LNCaP clone FGC (cell line): ENCODE measurements at regions not wholly inside any gene's neighbourhood (a gene's known extent, or its start where the extent isn't known, plus 50 kb on each side); places are given as distances from the start of the nearest gene placed in this dataset.

Experiments used
- DNase-seq: peaks from one replicate; pipeline ENCODE4 v3.0.0-alpha.2; 2011; ENCODE audit warnings: low read depth
- H3K4me3 ChIP-seq: 2 replicates; pipeline ENCODE4 v1.5.1; 2011; ENCODE audit warnings: mild to moderate bottlenecking, low read depth, low read length, control low read depth
- CTCF ChIP-seq: IDR thresholded peaks from 2 replicates; pipeline ENCODE4 v1.5.1; 2012; ENCODE audit warnings: mild to moderate bottlenecking; ENCODE audit not compliant: control insufficient read depth, insufficient read depth; ENCODE audit errors: extremely low read depth

GRCh38 chr11:112631333-112631732 lies 329.9 kb upstream of the NCAM1 start:
- no peak overlapping the region for H3K4me3 ChIP-seq
- no peak for DNase-seq
- TF ChIP-seq CTCF, result no peak

- DNase-seq, result no peak
- TF ChIP-seq CTCF, result no peak
- H3K4me3 ChIP-seq, result no peak overlapping the region
Measured at GRCh38 chr11:112632866-112633505, 328.2 kb upstream of the NCAM1 start.

GRCh38 chr11:112634551-112634950 lies 326.7 kb upstream of the NCAM1 start:
- no peak overlapping the region for H3K4me3 ChIP-seq
- TF ChIP-seq CTCF, result no peak
- DNase-seq, result no peak

- no peak for DNase-seq
- no peak for TF ChIP-seq CTCF
- H3K4me3 ChIP-seq, result no peak overlapping the region
Measured at GRCh38 chr11:112634995-112635737, 326.1 kb upstream of the NCAM1 start.

GRCh38 chr11:112637076-112637475 lies 324.1 kb upstream of the NCAM1 start:
- no peak for TF ChIP-seq CTCF
- no peak for DNase-seq
- no peak overlapping the region for H3K4me3 ChIP-seq

GRCh38 chr11:112637876-112638275 lies 323.3 kb upstream of the NCAM1 start:
- no peak for DNase-seq
- TF ChIP-seq CTCF, result no peak
- no peak overlapping the region for H3K4me3 ChIP-seq
